Cardiac septum (tissue), 1 donor: ENCODE measurements at regions not wholly inside any gene's neighbourhood (a gene's known extent, or its start where the extent isn't known, plus 50 kb on each side); places are given as distances from the start of the nearest gene placed in this dataset.
"Not testable (repeated sequence)": the region's sequence is repeated elsewhere in the genome, so short reads cannot be mapped to it uniquely, and the experiment has no call there.

Experiments used
- DNase-seq: peaks from one replicate; pipeline ENCODE4 v3.0.0-alpha.2; 2020; ENCODE audit warnings: low spot score
- intact Hi-C: fragments of 100-400 bp; cut with DNase I; formaldehyde crosslinking; loops from one replicate; pipeline ENCODE4 v1.14.0; 2022
- donor health status: DM: no; HTN: no; CAD: no.

GRCh38 chr9:33623658-33624586 is 99.9 kb downstream of the ANKRD18B start:
- intact Hi-C loops: loop anchor here (1.0 kb wide), 1 partner anchor 98 kb away; no protein-coding TSS in a partner anchor

GRCh38 chr9:33628318-33628717 is 104.3 kb downstream of the ANKRD18B start:
- DNase-seq, intact Hi-C loops: not testable (repeated sequence)

More at GRCh38 chr9:33623658-33624586, 99.9 kb downstream of the ANKRD18B start:
- no peak for DNase-seq

GRCh38 chr9:33628865-33629410 is 104.9 kb downstream of the ANKRD18B start:
- intact Hi-C loops: no loop called here

GRCh38 chr9:33633636-33634035 is 109.6 kb downstream of the ANKRD18B start:
- intact Hi-C loops: no loop called here
- DNase-seq: no peak

More at GRCh38 chr9:33628865-33629410, 104.9 kb downstream of the ANKRD18B start:
- no peak for DNase-seq

GRCh38 chr9:33637881-33638280 is 113.8 kb downstream of the ANKRD18B start:
- no peak for DNase-seq
- intact Hi-C loops: no loop called here

GRCh38 chr9:33638391-33638915 is 114.4 kb downstream of the ANKRD18B start:
- intact Hi-C loops: no loop called here
- DNase-seq: no peak

GRCh38 chr9:33645706-33646105 is 121.7 kb downstream of the ANKRD18B start:
- intact Hi-C loops: no loop called here
- DNase-seq: no peak

GRCh38 chr9:33649463-33649862 is 125.4 kb downstream of the ANKRD18B start:
- intact Hi-C loops: no loop called here
- DNase-seq: no peak

- intact Hi-C loops: no loop called here
- DNase-seq: no peak
Measured at GRCh38 chr9:33651125-33651524, 127.1 kb downstream of the ANKRD18B start.

- DNase-seq: no peak
- intact Hi-C loops: no loop called here
Measured at GRCh38 chr9:33659921-33660320, 135.4 kb upstream of the PRSS3 start.

GRCh38 chr9:33660772-33661171 is 134.6 kb upstream of the PRSS3 start:
- intact Hi-C loops: no loop called here
- DNase-seq: no peak

- intact Hi-C loops: no loop called here
- DNase-seq: no peak
Measured at GRCh38 chr9:33661176-33661575, 134.2 kb upstream of the PRSS3 start.

GRCh38 chr9:33662871-33663270 is 132.5 kb upstream of the PRSS3 start:
- intact Hi-C loops: no loop called here
- DNase-seq: no peak

- DNase-seq, intact Hi-C loops: not testable (repeated sequence)
Measured at GRCh38 chr9:33676194-33676745, 119.1 kb upstream of the PRSS3 start.

GRCh38 chr9:33676746-33677505 is 118.4 kb upstream of the PRSS3 start:
- peak; percentile 78 for DNase-seq
- intact Hi-C loops: no loop called here

- intact Hi-C loops: no loop called here
- DNase-seq: no peak
Measured at GRCh38 chr9:33677506-33677809, 117.9 kb upstream of the PRSS3 start.

- intact Hi-C loops: no loop called here
- DNase-seq: no peak
Measured at GRCh38 chr9:33677961-33678360, 117.4 kb upstream of the PRSS3 start.

GRCh38 chr9:33682551-33682950 is 112.8 kb upstream of the PRSS3 start:
- intact Hi-C loops: no loop called here
- no peak for DNase-seq

- no peak for DNase-seq
- intact Hi-C loops: no loop called here
Measured at GRCh38 chr9:33684831-33685230, 110.5 kb upstream of the PRSS3 start.

GRCh38 chr9:33686942-33687341 is 108.4 kb upstream of the PRSS3 start:
- no peak for DNase-seq
- intact Hi-C loops: no loop called here
